Natural killer cell (primary cell): ENCODE measurements at regions not wholly inside any gene's neighbourhood (a gene's known extent, or its start where the extent isn't known, plus 50 kb on each side); places are given as distances from the start of the nearest gene placed in this dataset.

ENCODE experiments used
- ATAC-seq, 3 donors: fragments of 150-1000 bp in 2 of 3; fragments of 200-7000 bp in 1 of 3; cut with Tn5 transposase; 1 replicate in 1 of 3; 2 replicates in 2 of 3; pipeline ENCODE4 v1.10.0; 2021; ENCODE audit warnings: mild to moderate bottlenecking in 2 of 3, moderate library complexity in 2 of 3
- DNase-seq, 2 donors: peaks; one replicate each; pipeline versions ENCODE4 v3.0.0 to v3.0.0-alpha.2; 2013 to 2021; ENCODE audit warnings: mixed read lengths in 1 of 2
- H3K27ac ChIP-seq: one replicate; pipeline ENCODE4 v1.5.1; 2013; ENCODE audit warnings: mild to moderate bottlenecking, low read length
- H3K27me3 ChIP-seq: one replicate; pipeline ENCODE4 v1.6.1; 2013; ENCODE audit warnings: low read length; ENCODE audit not compliant: control insufficient read depth, insufficient read depth
- H3K36me3 ChIP-seq: one replicate; pipeline ENCODE4 v1.6.1; 2013; ENCODE audit warnings: low read length; ENCODE audit not compliant: control insufficient read depth, insufficient read depth
- H3K4me1 ChIP-seq: one replicate; pipeline ENCODE4 v1.6.1; 2013; ENCODE audit warnings: low read length; ENCODE audit not compliant: control insufficient read depth, insufficient read depth
- H3K4me3 ChIP-seq: one replicate; pipeline ENCODE4 v1.5.1; 2013; ENCODE audit warnings: low read length
- H3K9me3 ChIP-seq: one replicate; pipeline ENCODE4 v1.6.1; 2013; ENCODE audit warnings: low read length; ENCODE audit not compliant: control insufficient read depth, insufficient read depth
- H3K27ac Mint-ChIP-seq, 2 donors: one replicate each; pipeline ENCODE4 v1.8.0; 2022; ENCODE audit warnings: mild to moderate bottlenecking in 2 of 2, mixed read lengths in 2 of 2, moderate library complexity in 1 of 2
- H3K27me3 Mint-ChIP-seq, 2 donors: one replicate each; pipeline ENCODE4 v1.8.0; 2022; ENCODE audit warnings: low read depth in 2 of 2, mixed read lengths in 2 of 2
- H3K36me3 Mint-ChIP-seq: one replicate; pipeline ENCODE4 v1.8.0; 2022; ENCODE audit warnings: mixed read lengths
- H3K4me1 Mint-ChIP-seq, 2 donors: one replicate each; pipeline ENCODE4 v1.8.0; 2022; ENCODE audit warnings: mixed read lengths in 2 of 2
- H3K4me3 Mint-ChIP-seq: one replicate; pipeline ENCODE4 v1.8.0; 2022; ENCODE audit warnings: mild to moderate bottlenecking, moderate library complexity, mixed read lengths
- H3K9me3 Mint-ChIP-seq, 2 donors: one replicate each; pipeline ENCODE4 v1.8.0; 2022; ENCODE audit warnings: mixed read lengths in 2 of 2
- WGBS: methylation state at CpG from one replicate; pipeline ENCODE4 v1.1.7; 2013; ENCODE audit warnings: missing lambda C conversion rate; ENCODE audit not compliant: insufficient coverage; 5-methylcytosine and 5-hydroxymethylcytosine counted together
- intact Hi-C: fragments of 100-400 bp; cut with micrococcal nuclease; formaldehyde crosslinking; loops from one replicate; pipeline ENCODE4 v1.14.2; 2022
- TF ChIP-seq, protein P1 (sequence below): fragments of 200-600 bp; IDR thresholded peaks from one replicate; pipeline ENCODE4 v1.8.0; 2022; ENCODE audit warnings: antibody characterized with exemption

GRCh38 chr6:22349051-22349450 lies 52.2 kb upstream of the PRL start:
- no peak for ATAC-seq
- peaks cover 3% of the 10 kb centered on the region for H3K9me3 ChIP-seq

DNA sequence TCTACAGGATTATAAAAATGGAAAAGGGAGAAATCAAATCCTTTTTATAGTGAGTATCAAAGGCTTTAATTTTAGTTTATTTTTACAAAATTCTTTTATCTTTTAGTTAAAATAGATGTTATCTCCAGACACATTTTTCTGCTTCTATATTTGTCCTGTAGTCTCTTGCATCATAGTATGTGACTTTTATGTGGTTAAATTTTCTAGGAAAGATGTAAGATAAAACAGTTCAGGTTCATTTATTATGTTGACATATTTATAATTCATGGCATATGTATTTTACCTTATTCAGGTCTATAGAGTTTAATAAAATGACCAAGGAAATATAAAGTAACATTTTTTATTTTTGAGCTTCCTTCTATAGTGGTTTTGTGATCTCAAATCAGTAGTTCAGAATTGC lies 52.7 kb upstream of the PRL start:
- H3K4me1 Mint-ChIP-seq, result no peaks in the 10 kb centered on the region
- H3K36me3 ChIP-seq, result no peaks in the 10 kb centered on the region
- H3K4me3 Mint-ChIP-seq, result no peak overlapping the region
- no peak for DNase-seq
- no peak overlapping the region for H3K4me3 ChIP-seq
- no peak for ATAC-seq
- H3K9me3 Mint-ChIP-seq, result peaks cover 0 to 3% of the 10 kb centered on the region in 2 donors
- no peaks in the 10 kb centered on the region for H3K27me3 ChIP-seq
- H3K27me3 Mint-ChIP-seq, result no peaks in the 10 kb centered on the region
- H3K27ac Mint-ChIP-seq, result no peak overlapping the region
- TF ChIP-seq, protein P1, sequence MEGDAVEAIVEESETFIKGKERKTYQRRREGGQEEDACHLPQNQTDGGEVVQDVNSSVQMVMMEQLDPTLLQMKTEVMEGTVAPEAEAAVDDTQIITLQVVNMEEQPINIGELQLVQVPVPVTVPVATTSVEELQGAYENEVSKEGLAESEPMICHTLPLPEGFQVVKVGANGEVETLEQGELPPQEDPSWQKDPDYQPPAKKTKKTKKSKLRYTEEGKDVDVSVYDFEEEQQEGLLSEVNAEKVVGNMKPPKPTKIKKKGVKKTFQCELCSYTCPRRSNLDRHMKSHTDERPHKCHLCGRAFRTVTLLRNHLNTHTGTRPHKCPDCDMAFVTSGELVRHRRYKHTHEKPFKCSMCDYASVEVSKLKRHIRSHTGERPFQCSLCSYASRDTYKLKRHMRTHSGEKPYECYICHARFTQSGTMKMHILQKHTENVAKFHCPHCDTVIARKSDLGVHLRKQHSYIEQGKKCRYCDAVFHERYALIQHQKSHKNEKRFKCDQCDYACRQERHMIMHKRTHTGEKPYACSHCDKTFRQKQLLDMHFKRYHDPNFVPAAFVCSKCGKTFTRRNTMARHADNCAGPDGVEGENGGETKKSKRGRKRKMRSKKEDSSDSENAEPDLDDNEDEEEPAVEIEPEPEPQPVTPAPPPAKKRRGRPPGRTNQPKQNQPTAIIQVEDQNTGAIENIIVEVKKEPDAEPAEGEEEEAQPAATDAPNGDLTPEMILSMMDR, result no peak
- H3K36me3 Mint-ChIP-seq, result no peaks in the 10 kb centered on the region
- peaks cover 3% of the 10 kb centered on the region for H3K9me3 ChIP-seq
- intact Hi-C loops, result no loop called here
- no peak overlapping the region for H3K27ac ChIP-seq
- no peaks in the 10 kb centered on the region for H3K4me1 ChIP-seq

More at GRCh38 chr6:22349051-22349450, 52.2 kb upstream of the PRL start:
- no peaks in the 10 kb centered on the region for H3K36me3 ChIP-seq
- Mint-ChIP-seq H3K4me3 (no peak overlapping the region), H3K9me3 (peaks cover 0 to 3% of the 10 kb centered on the region in 2 donors), H3K27me3 (no peaks in the 10 kb centered on the region), H3K27ac (no peak overlapping the region), H3K4me1 (no peaks in the 10 kb centered on the region), H3K36me3 (no peaks in the 10 kb centered on the region)
- no peaks in the 10 kb centered on the region for H3K4me1 ChIP-seq
- TF ChIP-seq, protein P1, result no peak
- intact Hi-C loops, result no loop called here
- H3K27ac ChIP-seq, result no peak overlapping the region
- no peak for DNase-seq
- no peaks in the 10 kb centered on the region for H3K27me3 ChIP-seq
- no peak overlapping the region for H3K4me3 ChIP-seq
- WGBS, result 90% methylated on average over 13 of the region's 13 CpGs

DNA sequence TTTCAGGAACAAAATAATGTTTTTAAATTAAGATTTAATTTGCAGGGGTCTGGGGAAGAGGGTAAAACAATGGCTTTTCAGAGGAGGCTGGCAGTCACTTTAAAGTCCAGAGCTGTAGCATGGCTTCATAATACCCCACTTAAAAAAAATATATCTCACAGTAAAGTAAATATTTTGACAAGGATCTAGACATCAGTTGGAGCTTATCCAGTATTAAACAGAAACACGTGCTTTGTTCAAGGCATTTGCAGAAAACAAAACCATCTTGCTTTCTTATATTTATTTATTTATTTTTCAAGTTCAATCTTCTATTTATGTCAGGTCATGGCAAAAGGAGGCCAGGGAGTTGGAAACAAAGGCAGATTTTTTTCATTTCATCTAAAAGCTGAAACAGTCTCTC lies 53.3 kb upstream of the PRL start:
- H3K27ac Mint-ChIP-seq, result no peak overlapping the region
- ATAC-seq (no peak), DNase-seq (no peak)
- Histone ChIP-seq H3K27me3 (no peaks in the 10 kb centered on the region), H3K9me3 (peaks cover 3% of the 10 kb centered on the region), H3K36me3 (no peaks in the 10 kb centered on the region), H3K4me1 (no peaks in the 10 kb centered on the region), H3K4me3 (no peak overlapping the region), H3K27ac (no peak overlapping the region)
- intact Hi-C loops, result no loop called here
- no CpG with 5 or more reads among the region's 1 CpG for WGBS
- H3K9me3 Mint-ChIP-seq, result no peaks in the 10 kb centered on the region
- H3K4me3 Mint-ChIP-seq, result no peak overlapping the region
- H3K4me1 Mint-ChIP-seq, result no peaks in the 10 kb centered on the region
- TF ChIP-seq, protein P1, result no peak
- no peaks in the 10 kb centered on the region for H3K27me3 Mint-ChIP-seq
- H3K36me3 Mint-ChIP-seq, result no peaks in the 10 kb centered on the region

DNA sequence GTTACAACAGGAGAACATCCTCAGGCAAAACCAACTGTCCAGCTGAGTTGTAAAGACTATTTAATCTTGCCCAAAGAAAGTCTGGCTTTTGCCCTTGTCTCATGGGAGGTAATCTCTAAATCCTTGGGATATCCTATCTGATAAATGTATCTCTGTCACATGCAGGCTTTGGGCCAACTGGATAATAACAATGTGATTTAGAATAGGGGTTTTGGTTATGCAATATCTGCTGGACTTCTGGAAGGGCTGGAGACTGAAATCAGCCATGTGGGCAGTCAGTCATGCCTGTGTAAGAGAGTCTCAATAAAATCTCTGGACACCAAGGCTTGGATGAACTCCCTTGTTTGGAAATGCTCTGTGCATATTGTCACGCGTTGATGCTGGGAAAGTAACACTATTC lies 56.3 kb upstream of the PRL start:
- WGBS, result 100% methylated on average over 2 of the region's 2 CpGs
- H3K27me3 Mint-ChIP-seq, result no peaks in the 10 kb centered on the region
- peaks cover 0 to 2% of the 10 kb centered on the region in 2 donors for H3K9me3 Mint-ChIP-seq

More for the DNA sequence above, 56.3 kb upstream of the PRL start:
- TF ChIP-seq, protein P1, result no peak
- no peak overlapping the region for H3K27ac ChIP-seq
- no peaks in the 10 kb centered on the region for H3K9me3 ChIP-seq
- no peaks in the 10 kb centered on the region for H3K4me1 ChIP-seq
- H3K27me3 ChIP-seq, result no peaks in the 10 kb centered on the region
- no peaks in the 10 kb centered on the region for H3K4me1 Mint-ChIP-seq
- no peak for DNase-seq
- no peak overlapping the region for H3K4me3 Mint-ChIP-seq
- H3K36me3 ChIP-seq, result no peaks in the 10 kb centered on the region
- H3K36me3 Mint-ChIP-seq, result no peaks in the 10 kb centered on the region
- no peak for ATAC-seq
- H3K27ac Mint-ChIP-seq, result no peak overlapping the region
- intact Hi-C loops, result no loop called here
- H3K4me3 ChIP-seq, result no peak overlapping the region
